Adrenal gland (tissue), 9 donors: ENCODE measurements at regions not wholly inside any gene's neighbourhood (a gene's known extent, or its start where the extent isn't known, plus 50 kb on each side); places are given as distances from the start of the nearest gene placed in this dataset.

Experiments
- DNase-seq, 7 donors: peaks; one replicate each; pipeline ENCODE4 v3.0.0-alpha.2; 2019 to 2020
- H3K27ac ChIP-seq, 5 donors: fragments of 200-600 bp; sonication (generic) in 4 of 5; 1 replicate in 3 of 5; 2 replicates in 2 of 5; pipeline versions ENCODE4 v1.5.1 to v1.8.0; 2016 to 2020; ENCODE audit warnings: mild to moderate bottlenecking in 1 of 5
- H3K27me3 ChIP-seq: fragments of 200-600 bp; 2 replicates; pipeline ENCODE4 v1.8.0; 2021
- H3K36me3 ChIP-seq, 2 donors: fragments of 200-600 bp; replicated peaks in 1 of 2; 1 replicate in 1 of 2; 2 replicates in 1 of 2; pipeline versions ENCODE4 v1.5.1 to v1.8.0; 2018 to 2022
- H3K4me1 ChIP-seq, 2 donors: fragments of 200-600 bp; replicated peaks in 1 of 2; 1 replicate in 1 of 2; 2 replicates in 1 of 2; pipeline versions ENCODE4 v1.5.1 to v1.8.0; 2018 to 2021
- H3K4me3 ChIP-seq, 4 donors: fragments of 200-600 bp; sonication (generic) in 3 of 4; one replicate each; pipeline ENCODE4 v1.5.1; 2016 to 2018
- H3K9me3 ChIP-seq, 3 donors: fragments of 200-600 bp; sonication (generic) in 1 of 3; replicated peaks in 1 of 3; 1 replicate in 2 of 3; 2 replicates in 1 of 3; pipeline versions ENCODE4 v1.5.1 to v1.8.0; 2016 to 2021
- POLR2A ChIP-seq, 2 donors: fragments of 450-650 bp; IDR thresholded peaks; one replicate each; pipeline ENCODE4 v1.6.1; 2017; ENCODE audit warnings: antibody characterized with exemption in 2 of 2, mild to moderate bottlenecking in 2 of 2, moderate library complexity in 1 of 2
- WGBS, 4 donors: extraction: QIAGEN DNeasy Blood & Tissue Kit in 2 of 4; methylation state at CpG; one replicate each; pipeline versions ENCODE4 v1.1.5 to v1.1.7; 2013 to 2017; 5-methylcytosine and 5-hydroxymethylcytosine counted together
- intact Hi-C, 2 donors: fragments of 100-400 bp; cut with DNase I; formaldehyde crosslinking; loops; one replicate each; pipeline versions ENCODE4 v1.14.1 to v1.15.0; 2022 to 2023
- TF ChIP-seq, protein P1 (sequence below), 6 experiments: fragments of 450-650 bp in 4 of 6; fragments of 200-600 bp in 2 of 6; sonication (generic) in 1 of 6; IDR thresholded peaks; 1 replicate in 5 of 6; 2 replicates in 1 of 6; pipeline versions ENCODE4 v1.5.1 to v1.8.0; 2016 to 2021; ENCODE audit warnings: antibody characterized with exemption in 6 of 6, mild to moderate bottlenecking in 2 of 6, moderate library complexity in 1 of 6
- donor health status: healthy with polysubstance abuse.
- donor health status: Bipolar disorder and iron deficiency.
- donor health status: DM: yes; HTN: yes; CAD: no.
- donor health status: DM: no; HTN: no; CAD: no.
- donor health status: DM: no; HTN: no; CAD: no.

DNA sequence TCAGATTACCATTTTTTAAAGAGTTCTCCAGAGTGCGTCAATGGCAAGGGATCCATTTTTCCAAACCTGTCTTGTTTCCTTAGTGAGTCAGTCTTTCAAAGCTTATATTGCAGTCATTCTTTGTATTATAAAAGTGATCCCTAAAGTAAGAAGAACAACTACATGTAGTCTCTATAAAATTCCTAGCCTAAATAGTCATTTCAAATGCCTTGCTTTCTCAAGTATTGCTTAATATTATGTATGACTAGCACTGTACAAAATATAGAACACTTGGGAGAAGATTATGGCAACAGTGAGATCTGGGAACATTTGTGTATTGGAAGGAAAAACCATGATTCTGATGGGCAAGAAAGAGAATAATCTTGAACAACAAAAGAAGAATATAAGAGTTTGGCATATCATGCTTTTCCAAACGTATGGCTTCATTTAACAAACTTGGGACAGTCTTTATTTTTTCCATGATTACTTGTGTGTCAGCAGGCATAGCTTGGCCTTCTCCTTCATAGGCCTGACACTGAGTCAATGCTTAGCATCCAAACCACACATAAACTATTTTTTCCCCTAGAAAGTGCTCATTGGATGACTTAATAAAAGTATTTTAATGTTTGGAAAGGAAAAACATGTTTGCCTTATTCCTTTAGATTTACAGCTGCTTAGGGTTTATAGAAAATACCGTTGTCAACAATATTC lies 547.4 kb downstream of the LTN1 start:
- no peak for DNase-seq
- Histone ChIP-seq H3K36me3 (no peaks in the 10 kb centered on the region), H3K27me3 (no peaks in the 10 kb centered on the region), H3K27ac (no peak overlapping the region), H3K9me3 (no peaks in the 10 kb centered on the region), H3K4me1 (no peaks in the 10 kb centered on the region), H3K4me3 (no peak overlapping the region)
- WGBS, 4 donors: 74 to 80% (median 78%) methylated on average over 3 of the region's 3 CpGs
- TF ChIP-seq, protein P1, sequence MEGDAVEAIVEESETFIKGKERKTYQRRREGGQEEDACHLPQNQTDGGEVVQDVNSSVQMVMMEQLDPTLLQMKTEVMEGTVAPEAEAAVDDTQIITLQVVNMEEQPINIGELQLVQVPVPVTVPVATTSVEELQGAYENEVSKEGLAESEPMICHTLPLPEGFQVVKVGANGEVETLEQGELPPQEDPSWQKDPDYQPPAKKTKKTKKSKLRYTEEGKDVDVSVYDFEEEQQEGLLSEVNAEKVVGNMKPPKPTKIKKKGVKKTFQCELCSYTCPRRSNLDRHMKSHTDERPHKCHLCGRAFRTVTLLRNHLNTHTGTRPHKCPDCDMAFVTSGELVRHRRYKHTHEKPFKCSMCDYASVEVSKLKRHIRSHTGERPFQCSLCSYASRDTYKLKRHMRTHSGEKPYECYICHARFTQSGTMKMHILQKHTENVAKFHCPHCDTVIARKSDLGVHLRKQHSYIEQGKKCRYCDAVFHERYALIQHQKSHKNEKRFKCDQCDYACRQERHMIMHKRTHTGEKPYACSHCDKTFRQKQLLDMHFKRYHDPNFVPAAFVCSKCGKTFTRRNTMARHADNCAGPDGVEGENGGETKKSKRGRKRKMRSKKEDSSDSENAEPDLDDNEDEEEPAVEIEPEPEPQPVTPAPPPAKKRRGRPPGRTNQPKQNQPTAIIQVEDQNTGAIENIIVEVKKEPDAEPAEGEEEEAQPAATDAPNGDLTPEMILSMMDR (IDR thresholded peaks at IDR 0.05): no peak
- TF ChIP-seq POLR2A (IDR thresholded peaks at IDR 0.05): no peak
- intact Hi-C loops: no loop called here

DNA sequence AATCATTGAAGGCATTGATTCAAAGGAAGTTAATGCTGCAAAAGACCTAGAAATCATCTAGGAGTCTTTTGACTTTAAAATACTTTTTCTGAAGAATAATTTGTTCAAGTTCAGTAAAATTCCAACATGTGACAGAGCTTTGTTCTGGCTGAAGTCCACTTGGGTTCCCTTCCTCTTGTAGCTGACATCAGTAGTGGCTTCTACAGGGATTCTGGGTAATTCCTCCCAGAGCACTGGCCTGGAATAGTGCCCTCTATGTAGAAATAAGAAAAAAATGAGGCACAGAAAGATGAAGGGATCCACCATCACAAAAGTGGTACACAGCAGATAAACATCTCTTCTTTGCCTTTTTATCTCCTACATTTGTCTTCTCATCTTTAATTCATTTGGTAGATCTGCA lies 548.1 kb downstream of the LTN1 start:
- H3K27ac ChIP-seq: no peak overlapping the region
- TF ChIP-seq, protein P1 (IDR thresholded peaks at IDR 0.05): no peak
- no peak for TF ChIP-seq POLR2A (IDR thresholded peaks at IDR 0.05)
- H3K27me3 ChIP-seq: no peaks in the 10 kb centered on the region
- no peak for DNase-seq
- intact Hi-C loops: no loop called here
- no peak overlapping the region for H3K4me3 ChIP-seq
- no peaks in the 10 kb centered on the region for H3K36me3 ChIP-seq
- no peaks in the 10 kb centered on the region for H3K9me3 ChIP-seq
- H3K4me1 ChIP-seq: no peaks in the 10 kb centered on the region

DNA sequence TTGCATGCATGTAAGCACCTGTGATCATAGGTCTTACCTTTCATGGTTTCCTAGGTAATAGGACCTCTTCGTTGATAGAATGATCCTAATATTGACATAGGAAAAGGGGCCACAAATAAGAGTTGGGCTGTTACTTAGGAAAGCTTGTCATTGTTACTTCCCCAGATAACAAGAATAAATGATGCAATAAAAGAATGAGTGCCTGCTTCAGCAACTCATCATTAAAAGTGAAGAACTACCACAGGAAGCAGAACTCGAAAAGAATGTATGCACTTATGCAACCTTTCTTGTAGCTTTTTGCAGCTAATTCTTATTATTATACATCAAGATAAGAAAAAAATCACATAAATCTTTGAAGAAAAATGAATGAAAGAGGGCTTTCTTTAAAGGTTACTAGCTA lies 548.6 kb downstream of the LTN1 start:
- no peak for TF ChIP-seq POLR2A (IDR thresholded peaks at IDR 0.05)
- H3K36me3 ChIP-seq: no peaks in the 10 kb centered on the region
- H3K27ac ChIP-seq: no peak overlapping the region
- WGBS, 4 donors: 52 to 63% (median 56%) methylated on average over 2 of the region's 2 CpGs
- H3K4me3 ChIP-seq: no peak overlapping the region
- H3K9me3 ChIP-seq: no peaks in the 10 kb centered on the region
- H3K27me3 ChIP-seq: no peaks in the 10 kb centered on the region
- no peak for DNase-seq
- H3K4me1 ChIP-seq: no peaks in the 10 kb centered on the region
- intact Hi-C loops: no loop called here

DNA sequence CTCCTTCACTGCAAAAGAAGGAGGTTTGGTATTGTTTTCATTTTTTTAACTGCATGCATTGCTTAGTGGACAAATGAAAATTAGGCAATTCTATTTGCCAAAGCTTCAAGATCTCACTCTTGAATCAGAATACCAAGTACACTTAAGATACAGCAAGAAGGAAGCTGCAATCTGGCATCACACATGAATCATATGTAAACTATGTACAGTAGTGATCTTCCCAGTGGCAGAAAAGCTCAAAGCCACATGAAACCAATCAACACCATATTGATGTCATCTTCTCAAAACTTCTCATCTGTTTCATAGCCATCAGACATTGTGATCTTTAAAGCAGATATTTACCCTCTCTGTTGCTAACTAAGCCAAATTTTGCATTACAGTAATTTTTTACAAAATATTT lies 550.1 kb downstream of the LTN1 start:
- intact Hi-C loops: no loop called here
- TF ChIP-seq, protein P1 (IDR thresholded peaks at IDR 0.05): no peak
- TF ChIP-seq POLR2A (IDR thresholded peaks at IDR 0.05): no peak
- no peak overlapping the region for H3K4me3 ChIP-seq
- no peaks in the 10 kb centered on the region for H3K9me3 ChIP-seq
- H3K36me3 ChIP-seq: no peaks in the 10 kb centered on the region
- no peak for DNase-seq
- no peaks in the 10 kb centered on the region for H3K4me1 ChIP-seq
- H3K27me3 ChIP-seq: no peaks in the 10 kb centered on the region
- H3K27ac ChIP-seq: no peak overlapping the region

DNA sequence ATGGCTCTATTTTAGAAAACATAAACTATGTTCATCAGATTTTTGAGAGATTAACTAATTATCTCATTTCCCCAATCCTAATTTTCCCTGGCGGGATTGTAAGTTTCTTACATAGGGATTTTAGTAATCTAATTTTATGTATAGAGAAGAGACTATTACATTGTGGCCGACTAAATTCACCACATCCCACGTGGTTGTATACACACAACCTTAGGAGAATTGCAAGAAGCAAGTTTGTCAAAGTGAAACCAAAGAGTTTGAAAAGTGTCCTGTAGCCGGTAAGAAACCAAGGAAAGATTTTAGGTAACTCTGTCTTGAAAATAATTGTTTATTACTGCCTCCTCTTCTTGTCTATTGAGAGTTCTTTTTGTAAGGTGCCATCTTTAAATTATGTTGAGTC lies 550.6 kb downstream of the LTN1 start:
- no peaks in the 10 kb centered on the region for H3K4me1 ChIP-seq
- H3K9me3 ChIP-seq: no peaks in the 10 kb centered on the region
- no peak overlapping the region for H3K27ac ChIP-seq
- no peaks in the 10 kb centered on the region for H3K36me3 ChIP-seq
- WGBS, 4 donors: 63 to 82% (median 74%) methylated on average over 4 of the region's 4 CpGs
- intact Hi-C loops: no loop called here
- no peaks in the 10 kb centered on the region for H3K27me3 ChIP-seq
- no peak overlapping the region for H3K4me3 ChIP-seq
- TF ChIP-seq, protein P1 (IDR thresholded peaks at IDR 0.05): no peak
- no peak for TF ChIP-seq POLR2A (IDR thresholded peaks at IDR 0.05)
- DNase-seq: no peak
